ENCODE measurements at regions not wholly inside any gene's neighbourhood (a gene's known extent, or its start where the extent isn't known, plus 50 kb on each side); places are given as distances from the start of the nearest gene placed in this dataset.

- DNase-seq (ENCODE audit: low read depth) = no peak
- H3K4me3 ChIP-seq (ENCODE audit: low read depth, low read length) = no peak overlapping the region
- TF ChIP-seq CTCF (conservative IDR thresholded peaks at IDR 0.05; ENCODE audit: low read depth, low read length) = no peak
These were observed 53.5 kb downstream of the ZNF608 start for GRCh38 chr5:124692950-124693349.

GRCh38 chr5:124692324-124692723 is 54.1 kb downstream of the ZNF608 start:
- H3K4me3 ChIP-seq (ENCODE audit: low read depth, low read length) = no peak overlapping the region
- TF ChIP-seq CTCF (conservative IDR thresholded peaks at IDR 0.05; ENCODE audit: low read depth, low read length) = no peak
- peak; percentile 83 for DNase-seq (ENCODE audit: low read depth)

- TF ChIP-seq CTCF (conservative IDR thresholded peaks at IDR 0.05; ENCODE audit: low read depth, low read length) = no peak
- no peak for DNase-seq (ENCODE audit: low read depth)
- H3K4me3 ChIP-seq (ENCODE audit: low read depth, low read length) = no peak overlapping the region
These were observed 56.8 kb downstream of the ZNF608 start for GRCh38 chr5:124689653-124690052.

GRCh38 chr5:124686239-124687004 is 60.0 kb downstream of the ZNF608 start:
- DNase-seq (ENCODE audit: low read depth) = no peak
- H3K4me3 ChIP-seq (ENCODE audit: low read depth, low read length) = no peak overlapping the region
- no peak for TF ChIP-seq CTCF (conservative IDR thresholded peaks at IDR 0.05; ENCODE audit: low read depth, low read length)

- H3K4me3 ChIP-seq (ENCODE audit: low read depth, low read length) = no peak overlapping the region
- TF ChIP-seq CTCF (conservative IDR thresholded peaks at IDR 0.05; ENCODE audit: low read depth, low read length) = no peak
- no peak for DNase-seq (ENCODE audit: low read depth)
These were observed 61.0 kb downstream of the ZNF608 start for GRCh38 chr5:124685404-124685930.

GRCh38 chr5:124683917-124684555 is 62.4 kb downstream of the ZNF608 start:
- TF ChIP-seq CTCF (conservative IDR thresholded peaks at IDR 0.05; ENCODE audit: low read depth, low read length) = no peak
- no peak overlapping the region for H3K4me3 ChIP-seq (ENCODE audit: low read depth, low read length)

More at GRCh38 chr5:124683917-124684555, 62.4 kb downstream of the ZNF608 start:
- DNase-seq (ENCODE audit: low read depth) = no peak

Measured in choroid plexus epithelial cell (primary cell).